ENCODE measurements at regions not wholly inside any gene's neighbourhood (a gene's known extent, or its start where the extent isn't known, plus 50 kb on each side); places are given as distances from the start of the nearest gene placed in this dataset.

DNA sequence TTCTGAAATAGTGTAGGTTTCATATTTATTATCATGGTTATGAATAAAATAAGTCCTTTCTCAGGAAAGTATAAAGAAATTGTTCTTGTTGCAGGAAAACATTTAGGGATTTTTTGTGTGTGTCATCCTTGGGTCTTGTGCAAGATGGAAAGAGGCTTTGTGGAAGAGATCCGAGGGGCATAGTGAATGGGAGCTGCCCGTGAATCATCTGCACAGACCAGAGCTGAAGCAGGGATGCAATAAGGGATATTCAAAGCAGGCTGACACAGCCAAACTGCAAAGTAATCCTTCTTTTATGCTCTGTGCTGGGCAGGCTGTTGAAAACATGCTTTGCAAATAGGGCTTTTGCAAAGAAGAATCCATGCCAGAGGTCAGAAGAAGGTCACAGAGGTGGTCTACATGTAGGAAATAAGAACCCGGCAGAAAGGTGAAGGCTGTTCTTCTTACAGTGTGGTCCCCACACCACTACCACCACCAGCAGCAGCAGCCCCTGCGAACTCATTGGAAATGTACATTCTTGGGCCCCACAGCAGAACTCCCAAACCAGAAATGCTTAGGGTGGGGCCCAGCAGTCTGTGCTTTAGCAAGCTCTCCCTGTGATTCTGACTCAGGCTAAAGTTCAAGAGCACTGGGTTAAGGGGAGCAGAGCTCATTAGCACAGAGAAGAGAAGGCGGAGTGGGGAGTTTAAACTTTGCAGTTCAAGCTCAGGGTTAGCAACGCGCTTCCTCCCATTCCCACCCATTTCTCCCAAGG lies 237.6 kb downstream of the QKI start:
- Histone ChIP-seq H3K79me2 (ENCODE audit: insufficient read depth, low read length) (no peaks in the 10 kb centered on the region), H3K4me2 (ENCODE audit: low read length) (no peak overlapping the region), H4K20me1 (ENCODE audit: insufficient read depth, low read length) (no peaks in the 10 kb centered on the region), H3K27me3 (ENCODE audit: insufficient read depth, low read length) (no peaks in the 10 kb centered on the region), H3K36me3 (ENCODE audit: insufficient read depth, low read length) (no peaks in the 10 kb centered on the region), H2AFZ (ENCODE audit: low read depth, low read length) (no peak overlapping the region), H3K9me3 (ENCODE audit: insufficient read depth, low read depth, low read length) (no peaks in the 10 kb centered on the region), H3K4me1 (ENCODE audit: insufficient read depth, low read length) (no peaks in the 10 kb centered on the region), H3K9ac (ENCODE audit: low read length) (no peak overlapping the region), H3K27ac (ENCODE audit: low read depth, low read length) (no peak overlapping the region), H3K4me3 (ENCODE audit: insufficient read depth, low read depth, low read length) (no peak overlapping the region)
- peaks cover under 1% of the 10 kb centered on the region for H3K36me3 Mint-ChIP-seq (ENCODE audit: low read depth, unreplicated experiment)
- no peaks in the 10 kb centered on the region for H3K9me3 Mint-ChIP-seq (ENCODE audit: unreplicated experiment)
- H3K27me3 Mint-ChIP-seq (ENCODE audit: low read depth, unreplicated experiment): peaks cover 3% of the 10 kb centered on the region
- no peak for FAIRE-seq
- peak overlapping the region; percentile 2 for H3K27ac Mint-ChIP-seq (ENCODE audit: unreplicated experiment)
- TF ChIP-seq EZH2 (IDR thresholded peaks at IDR 0.05; ENCODE audit: insufficient read depth, low read length): no peak
- TF ChIP-seq, protein P1, sequence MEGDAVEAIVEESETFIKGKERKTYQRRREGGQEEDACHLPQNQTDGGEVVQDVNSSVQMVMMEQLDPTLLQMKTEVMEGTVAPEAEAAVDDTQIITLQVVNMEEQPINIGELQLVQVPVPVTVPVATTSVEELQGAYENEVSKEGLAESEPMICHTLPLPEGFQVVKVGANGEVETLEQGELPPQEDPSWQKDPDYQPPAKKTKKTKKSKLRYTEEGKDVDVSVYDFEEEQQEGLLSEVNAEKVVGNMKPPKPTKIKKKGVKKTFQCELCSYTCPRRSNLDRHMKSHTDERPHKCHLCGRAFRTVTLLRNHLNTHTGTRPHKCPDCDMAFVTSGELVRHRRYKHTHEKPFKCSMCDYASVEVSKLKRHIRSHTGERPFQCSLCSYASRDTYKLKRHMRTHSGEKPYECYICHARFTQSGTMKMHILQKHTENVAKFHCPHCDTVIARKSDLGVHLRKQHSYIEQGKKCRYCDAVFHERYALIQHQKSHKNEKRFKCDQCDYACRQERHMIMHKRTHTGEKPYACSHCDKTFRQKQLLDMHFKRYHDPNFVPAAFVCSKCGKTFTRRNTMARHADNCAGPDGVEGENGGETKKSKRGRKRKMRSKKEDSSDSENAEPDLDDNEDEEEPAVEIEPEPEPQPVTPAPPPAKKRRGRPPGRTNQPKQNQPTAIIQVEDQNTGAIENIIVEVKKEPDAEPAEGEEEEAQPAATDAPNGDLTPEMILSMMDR (IDR thresholded peaks at IDR 0.05; ENCODE audit: insufficient read depth, low read depth, low read length): no peak
- H3K4me3 Mint-ChIP-seq (ENCODE audit: unreplicated experiment): no peak overlapping the region
- no peak for DNase-seq (ENCODE audit: low read depth)
- H3K4me1 Mint-ChIP-seq (ENCODE audit: low read depth, unreplicated experiment): peaks cover 7% of the 10 kb centered on the region

DNA sequence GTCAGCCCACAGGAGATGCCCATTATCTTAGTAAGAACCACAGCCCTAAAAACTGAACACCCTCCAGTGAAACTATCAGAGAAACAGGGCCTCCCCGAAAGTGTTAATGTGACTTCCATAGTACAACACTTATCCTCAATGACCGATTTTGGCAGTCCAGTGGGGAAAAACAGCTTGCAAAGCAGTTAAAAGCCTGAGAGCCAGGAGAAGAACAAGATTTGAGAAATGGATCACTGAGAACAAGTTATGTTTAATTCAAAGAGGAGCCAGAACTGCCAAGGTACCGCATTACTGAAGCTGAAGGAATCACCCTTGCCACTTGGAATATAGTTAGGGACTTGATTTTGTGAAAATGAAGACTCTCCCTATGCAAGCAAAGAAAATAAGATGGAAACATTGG lies 236.9 kb downstream of the QKI start:
- Mint-ChIP-seq H3K36me3 (ENCODE audit: low read depth, unreplicated experiment) (peaks cover 2% of the 10 kb centered on the region), H3K4me3 (ENCODE audit: unreplicated experiment) (no peak overlapping the region)
- no peak for FAIRE-seq

More for the DNA sequence above, 236.9 kb downstream of the QKI start:
- Histone ChIP-seq H3K36me3 (ENCODE audit: insufficient read depth, low read length) (no peaks in the 10 kb centered on the region), H4K20me1 (ENCODE audit: insufficient read depth, low read length) (no peaks in the 10 kb centered on the region), H2AFZ (ENCODE audit: low read depth, low read length) (no peak overlapping the region), H3K79me2 (ENCODE audit: insufficient read depth, low read length) (no peaks in the 10 kb centered on the region), H3K4me3 (ENCODE audit: insufficient read depth, low read depth, low read length) (no peak overlapping the region), H3K4me1 (ENCODE audit: insufficient read depth, low read length) (no peaks in the 10 kb centered on the region), H3K27ac (ENCODE audit: low read depth, low read length) (no peak overlapping the region), H3K9ac (ENCODE audit: low read length) (no peak overlapping the region), H3K27me3 (ENCODE audit: insufficient read depth, low read length) (no peaks in the 10 kb centered on the region), H3K9me3 (ENCODE audit: insufficient read depth, low read depth, low read length) (no peaks in the 10 kb centered on the region), H3K4me2 (ENCODE audit: low read length) (no peak overlapping the region)
- no peak for TF ChIP-seq EZH2 (IDR thresholded peaks at IDR 0.05; ENCODE audit: insufficient read depth, low read length)
- TF ChIP-seq, protein P1 (IDR thresholded peaks at IDR 0.05; ENCODE audit: insufficient read depth, low read depth, low read length): no peak
- DNase-seq (ENCODE audit: low read depth): no peak
- H3K9me3 Mint-ChIP-seq (ENCODE audit: unreplicated experiment): no peaks in the 10 kb centered on the region
- peaks cover 7% of the 10 kb centered on the region for H3K4me1 Mint-ChIP-seq (ENCODE audit: low read depth, unreplicated experiment)
- peaks cover 9% of the 10 kb centered on the region for H3K27me3 Mint-ChIP-seq (ENCODE audit: low read depth, unreplicated experiment)
- H3K27ac Mint-ChIP-seq (ENCODE audit: unreplicated experiment): no peak overlapping the region
